GM12864 (cell line): ENCODE measurements at regions not wholly inside any gene's neighbourhood (a gene's known extent, or its start where the extent isn't known, plus 50 kb on each side); places are given as distances from the start of the nearest gene placed in this dataset.

Source experiments
- DNase-seq: peaks from one replicate; pipeline ENCODE4 v3.0.0-alpha.2; 2011; ENCODE audit warnings: low read depth
- H3K4me3 ChIP-seq: 2 replicates; pipeline ENCODE4 v1.5.1; 2011; ENCODE audit warnings: mild to moderate bottlenecking, low read depth, low read length, control low read depth
- CTCF ChIP-seq: IDR thresholded peaks from 2 replicates; pipeline ENCODE4 v1.5.1; 2011; ENCODE audit warnings: low read depth, mild to moderate bottlenecking, moderate library complexity, low read length, control low read depth, inconsistent platforms; ENCODE audit errors: missing control alignments

GRCh38 chr2:116442418-116442817 lies 1372.1 kb upstream of the DDX18 start:
- no peak for DNase-seq
- H3K4me3 ChIP-seq: no peak overlapping the region
- no peak for TF ChIP-seq CTCF

- no peak for TF ChIP-seq CTCF
- DNase-seq: no peak
- no peak overlapping the region for H3K4me3 ChIP-seq
Observed at GRCh38 chr2:116444256-116444872, 1370.1 kb upstream of the DDX18 start.

GRCh38 chr2:116450990-116451389 lies 1363.5 kb upstream of the DDX18 start:
- H3K4me3 ChIP-seq: no peak overlapping the region
- DNase-seq: no peak
- no peak for TF ChIP-seq CTCF

GRCh38 chr2:116452651-116453050 lies 1361.8 kb upstream of the DDX18 start:
- no peak for DNase-seq
- H3K4me3 ChIP-seq: no peak overlapping the region
- no peak for TF ChIP-seq CTCF

GRCh38 chr2:116456429-116456828 lies 1358.1 kb upstream of the DDX18 start:
- no peak overlapping the region for H3K4me3 ChIP-seq
- no peak for DNase-seq
- TF ChIP-seq CTCF: no peak

GRCh38 chr2:116467243-116467642 lies 1347.2 kb upstream of the DDX18 start:
- no peak for TF ChIP-seq CTCF
- DNase-seq: no peak
- no peak overlapping the region for H3K4me3 ChIP-seq

- H3K4me3 ChIP-seq: no peak overlapping the region
- TF ChIP-seq CTCF: no peak
- DNase-seq: no peak
Observed at GRCh38 chr2:116477229-116477628, 1337.3 kb upstream of the DDX18 start.
